B cell (primary cell): ENCODE measurements at regions not wholly inside any gene's neighbourhood (a gene's known extent, or its start where the extent isn't known, plus 50 kb on each side); places are given as distances from the start of the nearest gene placed in this dataset.

Experiments
- ATAC-seq: fragments of 200-7000 bp; cut with Tn5 transposase; one replicate; pipeline ENCODE4 v1.10.0; 2021; ENCODE audit warnings: low read depth, mild to moderate bottlenecking, moderate number of reproducible peaks, moderate library complexity
- CTCF ChIA-PET: fragments of 350-600 bp; sonication (Branson Sonifier 250); formaldehyde crosslinking; loops from one replicate; lab custom pipeline; 2021; ENCODE audit warnings: antibody characterized with exemption, inconsistent platforms; lab: Charles Lee
- POLR2A ChIA-PET: fragments of 350-600 bp; sonication (Branson Sonifier 250); formaldehyde crosslinking; loops from one replicate; lab custom pipeline; 2021; ENCODE audit warnings: antibody characterized with exemption; lab: Charles Lee
- DNase-seq: peaks from one replicate; pipeline ENCODE4 v3.0.0; 2013
- H2AFZ ChIP-seq: 2 replicates; pipeline ENCODE4 v1.6.1; 2012; ENCODE audit warnings: mild to moderate bottlenecking, low read depth, low read length; ENCODE audit not compliant: insufficient read depth, poor library complexity, severe bottlenecking
- H3K27ac ChIP-seq, 2 donors: 1 replicate in 1 of 2; 2 replicates in 1 of 2; pipeline ENCODE4 v1.5.1; 2012 to 2013; ENCODE audit warnings: low read length in 2 of 2, mild to moderate bottlenecking in 2 of 2, moderate library complexity in 1 of 2
- H3K27me3 ChIP-seq, 4 experiments: fragments of 200-600 bp in 1 of 4; sonication (generic) in 1 of 4; replicated peaks in 1 of 4; 1 replicate in 2 of 4; 2 replicates in 2 of 4; pipeline versions ENCODE4 v1.6.1 to v1.7.0; 2013 to 2016; ENCODE audit warnings: low read length in 3 of 4, mild to moderate bottlenecking in 2 of 4, mixed read lengths in 1 of 4, moderate library complexity in 1 of 4; ENCODE audit not compliant: insufficient read depth in 4 of 4, control insufficient read depth in 3 of 4; ENCODE audit errors: control extremely low read depth in 1 of 4
- H3K36me3 ChIP-seq, 2 experiments: replicated peaks in 1 of 2; 1 replicate in 1 of 2; 2 replicates in 1 of 2; pipeline versions ENCODE4 v1.6.1 to v1.7.1; 2013; ENCODE audit warnings: low read length in 1 of 2; ENCODE audit not compliant: insufficient read depth in 2 of 2, control insufficient read depth in 1 of 2; ENCODE audit errors: control extremely low read depth in 1 of 2, extremely low read depth in 1 of 2
- H3K4me1 ChIP-seq, 2 donors: fragments of 200-600 bp in 1 of 2; sonication (generic) in 1 of 2; 1 replicate in 1 of 2; 2 replicates in 1 of 2; pipeline versions ENCODE4 v1.5.1 to v1.6.1; 2013 to 2017; ENCODE audit warnings: low read length in 2 of 2; ENCODE audit not compliant: control insufficient read depth in 2 of 2, insufficient read depth in 2 of 2
- H3K4me2 ChIP-seq: replicated peaks from 2 replicates; pipeline ENCODE3; 2012; ENCODE audit warnings: mild to moderate bottlenecking, low read depth, low read length; ENCODE audit not compliant: poor library complexity, severe bottlenecking
- H3K4me3 ChIP-seq, 5 experiments: fragments of 200-600 bp in 1 of 5; sonication (generic) in 1 of 5; 1 replicate in 3 of 5; 2 replicates in 2 of 5; pipeline versions ENCODE4 v1.5.1 to v1.7.0; 2011 to 2016; ENCODE audit warnings: low read length in 4 of 5, mild to moderate bottlenecking in 4 of 5, low read depth in 2 of 5, control low read depth in 1 of 5, moderate library complexity in 1 of 5; ENCODE audit not compliant: insufficient read depth in 1 of 5; ENCODE audit errors: control extremely low read depth in 1 of 5, extremely low read depth in 1 of 5
- H3K79me2 ChIP-seq: fragments of 200-600 bp; sonication (generic); one replicate; pipeline ENCODE4 v1.6.0; 2016; ENCODE audit warnings: low read length; ENCODE audit not compliant: control insufficient read depth, insufficient read depth
- H3K9ac ChIP-seq: fragments of 200-600 bp; sonication (generic); 2 replicates; pipeline ENCODE4 v1.6.1; 2017; ENCODE audit warnings: mild to moderate bottlenecking, low read length, moderate library complexity
- H3K9me3 ChIP-seq, 3 donors: one replicate each; pipeline versions ENCODE4 v1.6.1 to v1.7.1; 2013; ENCODE audit warnings: low read length in 2 of 3; ENCODE audit not compliant: control insufficient read depth in 2 of 3, insufficient read depth in 1 of 3; ENCODE audit errors: control extremely low read depth in 1 of 3
- H4K20me1 ChIP-seq: 2 replicates; pipeline ENCODE4 v1.6.0; 2012; ENCODE audit warnings: mild to moderate bottlenecking, low read length; ENCODE audit not compliant: insufficient read depth, control insufficient read depth, poor library complexity, severe bottlenecking
- H3K27ac Mint-ChIP-seq: one replicate; pipeline ENCODE4 v1.8.0; 2021; ENCODE audit warnings: mixed read lengths
- H3K27me3 Mint-ChIP-seq: one replicate; pipeline ENCODE4 v1.8.0; 2021; ENCODE audit warnings: mixed read lengths
- H3K4me1 Mint-ChIP-seq: one replicate; pipeline ENCODE4 v1.8.0; 2021; ENCODE audit warnings: mixed read lengths
- H3K4me3 Mint-ChIP-seq: one replicate; pipeline ENCODE4 v1.8.0; 2021; ENCODE audit warnings: mixed read lengths
- H3K9me3 Mint-ChIP-seq: one replicate; pipeline ENCODE4 v1.8.0; 2022; ENCODE audit warnings: mixed read lengths; ENCODE audit not compliant: insufficient read depth
- EZH2 ChIP-seq: IDR thresholded peaks from 2 replicates; pipeline ENCODE4 v1.6.1; 2012; ENCODE audit warnings: borderline replicate concordance, low read depth, mild to moderate bottlenecking, moderate library complexity, low read length; ENCODE audit not compliant: insufficient read depth, poor library complexity, severe bottlenecking
- intact Hi-C: fragments of 100-400 bp; cut with micrococcal nuclease; formaldehyde crosslinking; loops from one replicate; pipeline ENCODE4 v1.10.0; 2022
- TF ChIP-seq, protein P1 (sequence below): fragments of 200-600 bp; IDR thresholded peaks from one replicate; pipeline ENCODE4 v1.8.0; 2022; ENCODE audit warnings: antibody characterized with exemption, mild to moderate bottlenecking

GRCh38 chr2:181766129-181766528 lies 85.8 kb upstream of the NEUROD1 start:
- H3K4me2 ChIP-seq = no peak overlapping the region
- no peaks in the 10 kb centered on the region for H3K4me1 Mint-ChIP-seq
- peaks cover 12% of the 10 kb centered on the region for H3K27me3 Mint-ChIP-seq
- no peak overlapping the region for H2AFZ ChIP-seq
- no peaks in the 10 kb centered on the region for H3K9me3 ChIP-seq
- H3K9ac ChIP-seq = no peak overlapping the region
- no peak overlapping the region for H3K27ac ChIP-seq
- no peaks in the 10 kb centered on the region for H3K27me3 ChIP-seq
- H3K9me3 Mint-ChIP-seq = no peaks in the 10 kb centered on the region
- H3K4me3 ChIP-seq = no peak overlapping the region
- DNase-seq (no peak), ATAC-seq (no peak)
- ChIA-PET POLR2A (no interaction called here), CTCF (no interaction called here)
- no peak for TF ChIP-seq EZH2
- TF ChIP-seq, protein P1, sequence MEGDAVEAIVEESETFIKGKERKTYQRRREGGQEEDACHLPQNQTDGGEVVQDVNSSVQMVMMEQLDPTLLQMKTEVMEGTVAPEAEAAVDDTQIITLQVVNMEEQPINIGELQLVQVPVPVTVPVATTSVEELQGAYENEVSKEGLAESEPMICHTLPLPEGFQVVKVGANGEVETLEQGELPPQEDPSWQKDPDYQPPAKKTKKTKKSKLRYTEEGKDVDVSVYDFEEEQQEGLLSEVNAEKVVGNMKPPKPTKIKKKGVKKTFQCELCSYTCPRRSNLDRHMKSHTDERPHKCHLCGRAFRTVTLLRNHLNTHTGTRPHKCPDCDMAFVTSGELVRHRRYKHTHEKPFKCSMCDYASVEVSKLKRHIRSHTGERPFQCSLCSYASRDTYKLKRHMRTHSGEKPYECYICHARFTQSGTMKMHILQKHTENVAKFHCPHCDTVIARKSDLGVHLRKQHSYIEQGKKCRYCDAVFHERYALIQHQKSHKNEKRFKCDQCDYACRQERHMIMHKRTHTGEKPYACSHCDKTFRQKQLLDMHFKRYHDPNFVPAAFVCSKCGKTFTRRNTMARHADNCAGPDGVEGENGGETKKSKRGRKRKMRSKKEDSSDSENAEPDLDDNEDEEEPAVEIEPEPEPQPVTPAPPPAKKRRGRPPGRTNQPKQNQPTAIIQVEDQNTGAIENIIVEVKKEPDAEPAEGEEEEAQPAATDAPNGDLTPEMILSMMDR = no peak
- no peak overlapping the region for H3K4me3 Mint-ChIP-seq
- H3K4me1 ChIP-seq = no peaks in the 10 kb centered on the region
- intact Hi-C loops = no loop called here
- H3K27ac Mint-ChIP-seq = no peak overlapping the region
- no peaks in the 10 kb centered on the region for H3K79me2 ChIP-seq
- no peaks in the 10 kb centered on the region for H3K36me3 ChIP-seq
- H4K20me1 ChIP-seq = no peaks in the 10 kb centered on the region

- Mint-ChIP-seq H3K4me1 (peaks cover 6% of the 10 kb centered on the region), H3K9me3 (peaks cover 1% of the 10 kb centered on the region), H3K27me3 (peaks cover 17% of the 10 kb centered on the region), H3K27ac (no peak overlapping the region), H3K4me3 (no peak overlapping the region)
- H3K9me3 ChIP-seq = no peaks in the 10 kb centered on the region
- TF ChIP-seq EZH2 = no peak
- TF ChIP-seq, protein P1 = no peak
- no peaks in the 10 kb centered on the region for H3K79me2 ChIP-seq
- H2AFZ ChIP-seq = no peak overlapping the region
- no peaks in the 10 kb centered on the region for H3K27me3 ChIP-seq
- H3K4me2 ChIP-seq = no peak overlapping the region
- H3K4me1 ChIP-seq = no peaks in the 10 kb centered on the region
- no peaks in the 10 kb centered on the region for H4K20me1 ChIP-seq
- intact Hi-C loops = no loop called here
- DNase-seq (no peak), ATAC-seq (no peak)
- ChIA-PET CTCF (no interaction called here), POLR2A (no interaction called here)
- H3K36me3 ChIP-seq = no peaks in the 10 kb centered on the region
- H3K27ac ChIP-seq = no peak overlapping the region
- no peak overlapping the region for H3K4me3 ChIP-seq
- H3K9ac ChIP-seq = no peak overlapping the region
These were observed 89.8 kb upstream of the NEUROD1 start for GRCh38 chr2:181770150-181770549.
